ENCODE measurements at regions not wholly inside any gene's neighbourhood (a gene's known extent, or its start where the extent isn't known, plus 50 kb on each side); places are given as distances from the start of the nearest gene placed in this dataset.
A peak's percentile ranks its signal among the peaks of the same experiment; 100 is the strongest.

DNA sequence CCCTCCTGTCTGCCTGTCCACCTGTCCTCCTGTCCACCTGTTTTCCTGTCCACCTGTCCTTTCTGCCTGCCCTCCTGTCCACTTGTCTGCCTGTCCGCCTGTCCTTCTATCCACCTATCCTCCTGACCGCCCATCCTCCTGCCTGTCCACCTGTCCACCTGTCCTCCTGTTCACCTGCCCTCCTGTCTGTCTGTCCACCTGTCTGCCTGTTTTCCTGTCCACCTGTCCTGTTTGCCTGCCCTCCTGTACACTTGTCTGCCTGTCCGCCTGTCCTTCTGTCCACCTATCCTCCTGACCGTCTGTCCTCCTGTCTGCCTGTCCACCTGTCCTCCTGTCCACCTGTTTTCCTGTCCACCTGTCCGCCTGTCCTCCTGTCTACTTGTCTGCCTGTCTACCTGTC lies 682.8 kb downstream of the TBC1D22A start:
- intact Hi-C loops (cut with DNase I), result no loop called here
- Histone ChIP-seq H3K4me3 (no peak overlapping the region), H3K27me3 (no peaks in the 10 kb centered on the region), H3K36me3 (no peaks in the 10 kb centered on the region), H3K27ac (no peak overlapping the region), H3K4me1 (no peaks in the 10 kb centered on the region), H3K9me3 (peaks cover 0 to 11% of the 10 kb centered on the region in 2 donors)
- TF ChIP-seq, protein P1, sequence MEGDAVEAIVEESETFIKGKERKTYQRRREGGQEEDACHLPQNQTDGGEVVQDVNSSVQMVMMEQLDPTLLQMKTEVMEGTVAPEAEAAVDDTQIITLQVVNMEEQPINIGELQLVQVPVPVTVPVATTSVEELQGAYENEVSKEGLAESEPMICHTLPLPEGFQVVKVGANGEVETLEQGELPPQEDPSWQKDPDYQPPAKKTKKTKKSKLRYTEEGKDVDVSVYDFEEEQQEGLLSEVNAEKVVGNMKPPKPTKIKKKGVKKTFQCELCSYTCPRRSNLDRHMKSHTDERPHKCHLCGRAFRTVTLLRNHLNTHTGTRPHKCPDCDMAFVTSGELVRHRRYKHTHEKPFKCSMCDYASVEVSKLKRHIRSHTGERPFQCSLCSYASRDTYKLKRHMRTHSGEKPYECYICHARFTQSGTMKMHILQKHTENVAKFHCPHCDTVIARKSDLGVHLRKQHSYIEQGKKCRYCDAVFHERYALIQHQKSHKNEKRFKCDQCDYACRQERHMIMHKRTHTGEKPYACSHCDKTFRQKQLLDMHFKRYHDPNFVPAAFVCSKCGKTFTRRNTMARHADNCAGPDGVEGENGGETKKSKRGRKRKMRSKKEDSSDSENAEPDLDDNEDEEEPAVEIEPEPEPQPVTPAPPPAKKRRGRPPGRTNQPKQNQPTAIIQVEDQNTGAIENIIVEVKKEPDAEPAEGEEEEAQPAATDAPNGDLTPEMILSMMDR (IDR thresholded peaks at IDR 0.05), result no peak
- no peak for ATAC-seq
- DNase-seq, result peak in 1 of 4 donors; percentile 8

DNA sequence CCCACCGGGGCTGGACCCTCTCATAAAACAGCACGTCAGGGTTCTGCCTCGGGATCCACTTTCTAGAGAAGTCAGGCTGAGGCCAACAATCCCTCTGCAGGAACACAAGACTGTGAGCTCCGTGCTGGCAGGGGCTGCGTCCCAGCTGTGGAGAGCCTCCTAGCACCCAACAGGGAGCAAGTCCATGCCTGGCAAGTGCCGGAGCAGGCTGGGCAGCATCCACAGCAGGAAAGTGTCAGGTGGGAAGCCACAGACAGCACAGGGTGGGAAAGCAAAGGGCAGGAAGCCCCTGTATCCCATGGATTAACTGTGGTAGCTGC lies 682.3 kb downstream of the TBC1D22A start:
- H3K36me3 ChIP-seq, result no peaks in the 10 kb centered on the region
- ATAC-seq (no peak), DNase-seq (peak in 1 of 4 donors; percentile 55)
- H3K4me3 ChIP-seq, result no peak overlapping the region
- H3K27me3 ChIP-seq, result no peaks in the 10 kb centered on the region
- TF ChIP-seq, protein P1 (IDR thresholded peaks at IDR 0.05), result no peak
- intact Hi-C loops (cut with DNase I), result no loop called here
- H3K9me3 ChIP-seq, result peaks cover 0 to 16% of the 10 kb centered on the region in 2 donors
- no peaks in the 10 kb centered on the region for H3K4me1 ChIP-seq
- H3K27ac ChIP-seq, result no peak overlapping the region

DNA sequence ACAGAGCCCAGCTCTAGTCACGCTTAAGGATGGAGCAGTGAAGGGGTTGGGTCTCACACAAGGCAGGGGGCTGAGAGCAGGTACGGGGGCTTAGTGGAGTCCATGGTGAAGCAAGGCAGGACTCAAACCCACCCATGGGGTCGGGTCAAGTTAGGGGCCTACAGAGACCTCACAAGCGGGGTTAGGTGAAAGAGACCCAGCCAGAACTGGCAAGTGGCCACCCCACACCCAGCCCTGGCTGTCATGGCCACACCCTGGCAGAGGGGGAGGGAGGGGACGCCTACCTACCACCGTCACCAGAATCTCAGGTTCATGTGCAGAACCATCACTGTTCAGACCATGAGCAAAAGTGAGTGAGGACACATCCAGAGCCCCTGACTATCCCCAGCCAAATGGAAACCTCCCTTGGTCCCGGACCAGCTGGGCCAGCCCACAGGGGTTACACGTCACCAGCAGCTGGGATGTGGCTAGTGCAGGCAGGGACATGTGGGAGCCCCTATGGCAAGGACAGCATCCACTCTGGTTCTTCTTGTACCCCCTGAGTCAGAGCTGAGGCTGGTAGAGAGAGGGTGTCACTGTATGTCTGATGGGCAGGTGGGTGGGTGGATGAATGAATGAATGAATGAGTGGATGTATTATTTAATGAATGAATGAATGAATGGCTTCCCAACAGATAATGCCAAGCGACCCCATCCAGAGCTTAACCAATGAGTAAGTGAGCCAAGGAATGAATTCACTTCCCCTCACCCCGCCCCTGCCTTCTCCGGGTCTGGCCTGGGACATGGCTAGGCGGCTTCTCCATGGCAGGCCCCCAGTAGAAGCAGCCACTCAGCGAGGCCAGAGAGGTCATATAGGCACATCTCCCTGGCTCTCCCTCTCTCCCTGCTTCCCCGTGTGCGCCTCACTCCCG lies 681.6 kb downstream of the TBC1D22A start:
- H3K4me3 ChIP-seq, result no peak overlapping the region
- TF ChIP-seq, protein P1 (IDR thresholded peaks at IDR 0.05), result no peak
- no peaks in the 10 kb centered on the region for H3K27me3 ChIP-seq
- no peak overlapping the region for H3K27ac ChIP-seq
- intact Hi-C loops (cut with DNase I), result no loop called here
- H3K9me3 ChIP-seq, result peaks cover 0 to 21% of the 10 kb centered on the region in 2 donors
- H3K4me1 ChIP-seq, result no peaks in the 10 kb centered on the region
- ATAC-seq (no peak), DNase-seq (peak in 1 of 4 donors; percentile 30)
- H3K36me3 ChIP-seq, result no peaks in the 10 kb centered on the region

DNA sequence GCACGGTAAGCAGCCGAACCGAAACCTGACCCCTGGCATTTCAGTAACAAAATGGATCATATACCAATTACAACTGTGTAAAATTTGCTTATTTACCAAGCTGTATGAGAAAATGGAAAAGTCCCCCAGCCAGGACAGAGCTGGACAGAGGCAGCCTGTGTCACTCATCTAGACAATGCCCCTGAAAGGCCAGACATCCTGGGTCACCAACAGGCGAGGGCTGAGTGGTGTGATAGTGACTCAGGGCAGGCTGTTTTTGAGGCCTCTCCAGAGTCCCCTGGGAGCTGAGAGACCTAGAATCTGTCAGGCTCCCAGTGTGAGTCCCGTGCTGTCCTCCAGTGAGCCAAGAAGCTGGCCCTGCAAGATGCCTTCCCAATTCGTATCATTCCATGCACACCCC lies 680.4 kb downstream of the TBC1D22A start:
- TF ChIP-seq, protein P1 (IDR thresholded peaks at IDR 0.05), result no peak
- DNase-seq, result peak in 1 of 4 donors; percentile 13
- intact Hi-C loops (cut with DNase I), result no loop called here

DNA sequence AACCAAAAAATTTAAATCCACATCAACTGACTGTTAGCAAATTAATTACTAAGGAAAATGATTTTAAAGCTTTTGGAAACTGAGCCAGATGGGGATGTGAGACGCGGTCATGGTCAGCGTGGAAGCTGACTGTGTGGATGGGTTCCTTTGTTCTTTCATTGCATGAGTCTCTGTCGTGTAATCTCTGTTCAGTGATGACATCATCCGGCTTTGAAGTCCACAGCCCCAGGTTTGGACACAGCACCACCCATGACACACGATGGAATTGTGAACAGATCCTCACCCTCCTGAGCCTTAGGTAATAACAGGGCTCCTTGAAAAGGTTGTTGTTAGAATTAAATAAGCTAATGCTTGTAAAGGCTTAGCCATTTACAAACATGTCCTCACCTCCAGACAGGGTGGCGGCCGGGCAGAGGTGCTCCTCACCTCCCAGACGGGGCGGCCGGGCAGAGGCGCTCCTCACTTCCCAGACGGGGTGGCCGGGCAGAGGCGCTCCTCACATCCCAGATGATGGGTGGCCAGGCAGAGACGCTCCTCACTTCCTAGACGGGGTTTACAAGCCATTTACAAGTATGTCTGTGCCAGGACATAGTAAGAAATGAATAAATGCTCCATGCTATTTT lies 677.3 kb downstream of the TBC1D22A start:
- no peak overlapping the region for H3K4me3 ChIP-seq
- peaks cover 0 to 28% of the 10 kb centered on the region in 2 donors for H3K9me3 ChIP-seq
- no peaks in the 10 kb centered on the region for H3K36me3 ChIP-seq
- peak in 1 of 4 donors; percentile 38 for DNase-seq
- TF ChIP-seq, protein P1 (IDR thresholded peaks at IDR 0.05), result no peak
- intact Hi-C loops (cut with DNase I), result no loop called here
- H3K27ac ChIP-seq, result no peak overlapping the region
- H3K27me3 ChIP-seq, result no peaks in the 10 kb centered on the region
- no peaks in the 10 kb centered on the region for H3K4me1 ChIP-seq
- ATAC-seq, result no peak

More for the DNA sequence above, 680.4 kb downstream of the TBC1D22A start:
- H3K9me3 ChIP-seq, result peaks cover 0 to 24% of the 10 kb centered on the region in 2 donors
- H3K36me3 ChIP-seq, result no peaks in the 10 kb centered on the region
- no peak for ATAC-seq
- H3K27me3 ChIP-seq, result no peaks in the 10 kb centered on the region
- no peak overlapping the region for H3K27ac ChIP-seq
- H3K4me3 ChIP-seq, result no peak overlapping the region
- H3K4me1 ChIP-seq, result no peaks in the 10 kb centered on the region

All from left lung (tissue), 4 donors.